ENCODE measurements at regions not wholly inside any gene's neighbourhood (a gene's known extent, or its start where the extent isn't known, plus 50 kb on each side); places are given as distances from the start of the nearest gene placed in this dataset.

GRCh38 chr4:59973492-59973891, 1226.6 kb upstream of the ADGRL3 start:
- in situ Hi-C loops (cut with HindIII; ENCODE audit: low sequenced_read_pairs): no loop called here

GRCh38 chr4:59979061-59979460, 1221.1 kb upstream of the ADGRL3 start:
- in situ Hi-C loops (cut with HindIII; ENCODE audit: low sequenced_read_pairs): no loop called here

- in situ Hi-C loops (cut with HindIII; ENCODE audit: low sequenced_read_pairs): no loop called here
These were observed 1216.3 kb upstream of the ADGRL3 start for GRCh38 chr4:59983852-59984251.

GRCh38 chr4:59987289-59987688, 1212.8 kb upstream of the ADGRL3 start:
- in situ Hi-C loops (cut with HindIII; ENCODE audit: low sequenced_read_pairs): no loop called here

- in situ Hi-C loops (cut with HindIII; ENCODE audit: low sequenced_read_pairs): no loop called here
These were observed 1206.0 kb upstream of the ADGRL3 start for GRCh38 chr4:59994118-59994517.

- in situ Hi-C loops (cut with HindIII; ENCODE audit: low sequenced_read_pairs): no loop called here
These were observed 1197.4 kb upstream of the ADGRL3 start for GRCh38 chr4:60002603-60003337.

DNA sequence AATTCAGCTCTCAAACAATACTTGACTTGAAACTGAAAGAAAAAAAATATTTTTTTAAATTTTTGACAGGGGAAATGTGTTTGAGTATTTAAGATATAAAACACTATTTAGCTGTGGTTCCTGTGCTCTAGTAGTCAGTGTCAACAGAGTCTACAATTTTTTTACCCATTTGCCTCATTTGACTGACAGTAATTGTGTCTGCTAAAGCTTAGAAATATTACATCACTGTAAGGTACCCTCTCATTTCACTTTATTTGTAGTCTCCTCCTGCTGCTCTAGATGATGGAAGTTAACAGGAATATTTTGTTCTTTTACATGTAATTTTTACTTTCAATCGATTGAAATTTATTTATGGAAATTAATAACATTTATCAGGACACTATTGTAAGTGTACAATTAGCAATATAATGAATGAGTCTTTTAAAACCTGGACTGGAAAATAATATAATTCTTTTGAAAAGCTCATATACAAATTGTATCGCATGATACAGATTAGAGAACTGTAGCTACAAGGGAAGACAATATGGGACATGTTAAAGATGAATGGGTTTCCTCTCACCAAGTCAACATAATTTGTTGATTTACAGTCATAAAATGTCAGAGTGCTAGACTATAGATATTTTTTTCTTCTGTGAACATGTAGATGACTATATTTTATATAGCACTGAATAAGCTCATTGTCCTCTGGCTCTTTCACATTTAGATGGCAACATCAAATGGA, 1186.5 kb upstream of the ADGRL3 start:
- in situ Hi-C loops (cut with HindIII; ENCODE audit: low sequenced_read_pairs): no loop called here

GRCh38 chr4:60016971-60017370, 1183.2 kb upstream of the ADGRL3 start:
- in situ Hi-C loops (cut with HindIII; ENCODE audit: low sequenced_read_pairs): no loop called here

DNA sequence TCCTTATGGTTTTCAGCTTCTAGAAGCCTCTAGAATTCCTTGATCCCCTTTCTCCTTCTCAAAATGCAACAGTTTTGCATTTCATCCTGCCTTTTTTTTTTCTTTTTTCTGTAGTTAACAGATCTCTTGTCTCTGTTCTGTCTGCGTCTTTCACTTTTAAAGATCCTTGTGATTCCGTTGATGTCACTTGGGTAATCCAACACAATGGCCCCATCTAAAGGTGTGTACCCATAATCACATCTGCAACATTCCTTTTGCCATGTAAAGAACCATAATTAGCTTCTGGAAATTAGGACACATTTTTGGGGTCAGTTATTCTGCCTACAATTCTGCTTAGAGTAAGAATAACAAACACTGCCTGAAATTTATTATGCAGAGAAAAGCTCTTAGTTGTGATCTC, 1180.9 kb upstream of the ADGRL3 start:
- in situ Hi-C loops (cut with HindIII; ENCODE audit: low sequenced_read_pairs): no loop called here

DNA sequence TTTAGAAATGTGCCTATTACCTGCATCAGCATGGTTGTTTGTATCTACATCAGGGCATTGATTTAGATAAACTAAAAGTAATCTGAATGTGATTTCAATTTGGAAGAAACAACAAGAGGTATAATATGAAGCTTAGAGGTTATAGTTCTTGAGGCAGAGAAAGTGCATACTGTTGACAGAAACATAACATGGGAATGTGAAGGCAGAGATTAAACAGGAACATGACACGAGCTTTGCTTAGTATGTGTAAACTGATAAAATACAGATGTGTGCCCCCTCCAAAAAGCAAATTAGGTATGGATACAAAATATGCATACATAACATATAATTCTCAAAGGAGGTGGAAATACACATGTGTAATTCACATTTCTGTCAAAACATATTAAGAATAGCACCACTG, 1180.2 kb upstream of the ADGRL3 start:
- in situ Hi-C loops (cut with HindIII; ENCODE audit: low sequenced_read_pairs): no loop called here

DNA sequence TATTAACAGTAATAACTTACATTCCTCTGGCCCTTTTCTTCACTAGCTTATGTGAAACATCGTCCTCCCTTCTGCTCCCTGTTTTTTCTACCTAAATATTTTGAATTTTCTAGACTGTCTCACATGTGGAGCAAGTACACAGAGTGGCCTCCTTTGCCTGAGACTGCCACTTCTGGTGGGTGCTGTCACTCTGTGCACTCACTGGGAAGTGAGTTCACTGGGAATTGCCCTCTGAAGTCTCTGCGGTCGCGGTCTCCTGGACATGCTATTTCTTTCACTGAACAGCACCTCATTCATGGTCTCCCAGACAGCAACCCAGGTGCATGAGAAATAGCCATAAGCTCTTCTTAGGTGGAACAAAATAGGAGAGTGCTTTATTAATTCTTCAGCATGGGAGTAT, 1179.7 kb upstream of the ADGRL3 start:
- in situ Hi-C loops (cut with HindIII; ENCODE audit: low sequenced_read_pairs): no loop called here

- in situ Hi-C loops (cut with HindIII; ENCODE audit: low sequenced_read_pairs): no loop called here
These were observed 1166.3 kb upstream of the ADGRL3 start for GRCh38 chr4:60033826-60034225.

- in situ Hi-C loops (cut with HindIII; ENCODE audit: low sequenced_read_pairs): no loop called here
These were observed 1165.8 kb upstream of the ADGRL3 start for GRCh38 chr4:60034361-60034760.

DNA sequence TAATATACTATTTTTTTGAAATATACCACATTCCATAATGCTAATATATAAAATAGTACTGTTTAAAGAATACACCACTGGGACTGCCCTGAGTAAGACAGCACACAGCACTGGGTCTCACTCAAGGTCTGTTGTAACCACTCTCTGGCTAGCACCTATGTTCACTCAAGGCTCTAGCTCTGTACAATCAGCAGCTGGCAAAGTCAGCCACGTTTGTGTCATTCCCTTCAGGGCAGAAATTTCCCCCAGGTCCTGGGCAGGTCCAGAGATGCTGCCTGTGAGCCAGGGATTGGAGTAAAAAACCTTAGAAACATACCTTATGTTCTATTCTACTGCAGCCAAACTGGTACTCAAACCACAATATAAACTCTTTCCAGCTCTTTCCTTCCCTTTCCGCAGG, 1160.2 kb upstream of the ADGRL3 start:
- in situ Hi-C loops (cut with HindIII; ENCODE audit: low sequenced_read_pairs): no loop called here

DNA sequence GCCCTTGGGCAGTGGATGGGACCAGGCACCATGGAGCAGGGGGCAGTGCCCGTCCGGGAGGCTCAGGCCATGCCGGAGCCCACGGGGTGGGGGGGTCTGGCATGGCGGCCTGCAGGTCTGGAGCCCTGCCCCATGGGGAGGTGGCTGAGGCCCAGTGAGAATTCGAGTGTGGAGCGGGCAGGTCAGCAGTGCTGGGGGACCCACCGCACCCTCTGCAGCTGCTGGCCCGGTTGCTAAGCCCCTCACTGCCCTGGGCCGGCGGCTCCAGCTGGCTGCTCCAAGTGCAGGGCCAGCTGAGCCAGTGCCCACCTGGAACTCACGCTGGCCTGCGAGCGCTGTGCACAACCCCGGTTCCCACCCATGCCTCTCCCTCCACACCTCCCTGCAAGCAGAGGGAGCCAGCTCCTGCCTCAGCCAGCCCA, 1157.9 kb upstream of the ADGRL3 start:
- in situ Hi-C loops (cut with HindIII; ENCODE audit: low sequenced_read_pairs): no loop called here

- in situ Hi-C loops (cut with HindIII; ENCODE audit: low sequenced_read_pairs): no loop called here
These were observed 1157.2 kb upstream of the ADGRL3 start for GRCh38 chr4:60042941-60043340.

DNA sequence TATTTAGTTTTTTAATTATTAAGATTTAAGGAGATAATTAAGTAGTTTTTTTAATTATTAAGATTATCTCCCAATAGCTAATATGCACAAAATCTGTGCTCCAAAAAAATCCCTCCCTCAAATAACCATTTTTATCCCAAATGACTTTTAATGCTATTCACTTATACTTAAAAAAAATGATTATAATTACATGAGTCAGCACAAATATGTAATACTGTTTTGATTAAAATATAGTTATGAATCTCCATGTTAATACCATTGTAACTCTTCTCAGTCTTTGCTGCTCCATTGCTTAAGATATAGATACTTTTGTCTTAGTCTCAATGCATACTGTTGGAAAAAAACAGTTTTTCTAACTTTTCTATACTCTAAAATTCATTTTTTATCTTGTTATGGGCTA, 1121.1 kb upstream of the ADGRL3 start:
- in situ Hi-C loops (cut with HindIII; ENCODE audit: low sequenced_read_pairs): no loop called here

GRCh38 chr4:60081839-60082238, 1118.3 kb upstream of the ADGRL3 start:
- in situ Hi-C loops (cut with HindIII; ENCODE audit: low sequenced_read_pairs): no loop called here

- in situ Hi-C loops (cut with HindIII; ENCODE audit: low sequenced_read_pairs): no loop called here
These were observed 1111.2 kb upstream of the ADGRL3 start for GRCh38 chr4:60088807-60089486.

GRCh38 chr4:60089546-60090273, 1110.4 kb upstream of the ADGRL3 start:
- in situ Hi-C loops (cut with HindIII; ENCODE audit: low sequenced_read_pairs): no loop called here

- in situ Hi-C loops (cut with HindIII; ENCODE audit: low sequenced_read_pairs): no loop called here
These were observed 1103.5 kb upstream of the ADGRL3 start for GRCh38 chr4:60096676-60097075.
